ENCODE measurements at regions not wholly inside any gene's neighbourhood (a gene's known extent, or its start where the extent isn't known, plus 50 kb on each side); places are given as distances from the start of the nearest gene placed in this dataset.
"Not testable (repeated sequence)": the region's sequence is repeated elsewhere in the genome, so short reads cannot be mapped to it uniquely, and the experiment has no call there.

DNA sequence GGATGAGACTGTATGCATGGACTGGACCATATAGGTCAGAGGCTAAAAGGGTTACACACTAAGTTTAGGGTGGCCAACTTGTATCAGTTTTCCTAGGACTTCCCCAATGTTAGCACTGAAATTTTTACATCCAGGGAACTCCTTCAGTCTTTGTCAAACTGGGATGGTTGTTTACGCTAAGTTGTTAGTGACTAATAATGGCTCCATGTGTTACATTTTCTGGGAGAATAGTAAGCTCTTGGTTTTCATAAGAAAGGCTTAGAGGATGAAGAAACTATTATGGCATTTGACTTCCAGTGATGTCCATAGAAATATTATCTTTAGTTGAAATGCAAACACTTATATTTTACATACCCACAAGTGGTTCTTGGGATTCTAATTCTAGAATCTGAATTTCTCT, 57.9 kb upstream of the ST3GAL6 start:
- DNase-seq (ENCODE audit: low spot score), result no peak

DNA sequence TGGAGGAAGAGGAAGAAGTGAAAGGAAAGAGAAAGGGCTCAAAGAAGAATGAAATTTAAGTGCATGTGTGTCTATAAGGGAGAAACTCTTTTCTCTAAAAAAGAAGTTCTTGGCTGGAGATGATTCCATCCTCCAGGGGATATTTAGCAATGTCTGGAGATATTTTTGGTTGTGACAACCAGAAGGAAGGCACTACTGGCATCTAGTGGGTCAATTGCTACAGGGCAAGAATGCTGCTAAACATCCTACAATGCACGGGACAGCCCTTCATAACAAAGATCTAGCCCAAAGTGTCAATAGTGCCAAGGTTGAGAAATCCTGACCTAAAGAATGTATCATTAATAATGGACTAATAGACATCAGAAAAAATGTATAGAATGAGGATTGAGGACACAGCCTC, 57.4 kb upstream of the ST3GAL6 start:
- no peak for DNase-seq (ENCODE audit: low spot score)

DNA sequence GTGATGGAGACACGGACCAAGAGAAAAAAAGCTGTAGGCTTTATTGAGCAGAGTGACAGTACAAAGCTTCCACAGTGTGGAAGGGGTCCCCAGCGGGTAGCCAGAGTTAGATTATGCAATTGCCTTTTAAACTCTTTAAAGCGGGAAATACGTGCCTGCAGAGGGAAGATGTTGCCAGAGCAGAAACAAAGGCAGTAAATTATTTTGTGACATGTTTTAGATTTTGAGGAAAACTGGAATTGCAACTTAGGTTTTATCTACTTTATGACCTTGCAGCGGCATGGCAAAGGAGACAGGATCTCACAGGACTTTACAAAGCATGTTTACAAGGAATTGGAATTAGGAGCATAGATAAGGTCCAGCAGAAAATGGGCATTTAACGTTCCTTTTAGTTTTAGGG, 54.5 kb upstream of the ST3GAL6 start:
- not testable (repeated sequence) for DNase-seq (ENCODE audit: low spot score)

DNA sequence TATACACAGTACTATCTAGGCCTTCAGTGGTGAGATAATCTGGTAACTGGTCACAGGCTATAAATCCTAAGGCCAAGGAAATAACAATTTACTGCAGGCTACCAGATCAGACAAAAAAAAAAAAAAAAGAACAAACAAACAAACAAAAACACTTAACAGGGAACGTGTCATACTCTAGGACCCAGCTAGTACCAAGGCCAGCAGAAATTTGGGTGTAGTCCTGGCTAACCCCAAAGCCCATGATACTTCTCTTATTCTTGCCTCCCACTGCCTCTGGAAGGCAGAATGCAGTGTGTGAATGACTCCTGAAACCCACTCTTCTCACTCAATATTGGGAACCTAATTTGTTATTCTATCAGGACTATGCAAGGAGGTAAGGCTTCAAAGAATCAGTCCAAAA, 53.7 kb upstream of the ST3GAL6 start:
- no peak for DNase-seq (ENCODE audit: low spot score)

DNA sequence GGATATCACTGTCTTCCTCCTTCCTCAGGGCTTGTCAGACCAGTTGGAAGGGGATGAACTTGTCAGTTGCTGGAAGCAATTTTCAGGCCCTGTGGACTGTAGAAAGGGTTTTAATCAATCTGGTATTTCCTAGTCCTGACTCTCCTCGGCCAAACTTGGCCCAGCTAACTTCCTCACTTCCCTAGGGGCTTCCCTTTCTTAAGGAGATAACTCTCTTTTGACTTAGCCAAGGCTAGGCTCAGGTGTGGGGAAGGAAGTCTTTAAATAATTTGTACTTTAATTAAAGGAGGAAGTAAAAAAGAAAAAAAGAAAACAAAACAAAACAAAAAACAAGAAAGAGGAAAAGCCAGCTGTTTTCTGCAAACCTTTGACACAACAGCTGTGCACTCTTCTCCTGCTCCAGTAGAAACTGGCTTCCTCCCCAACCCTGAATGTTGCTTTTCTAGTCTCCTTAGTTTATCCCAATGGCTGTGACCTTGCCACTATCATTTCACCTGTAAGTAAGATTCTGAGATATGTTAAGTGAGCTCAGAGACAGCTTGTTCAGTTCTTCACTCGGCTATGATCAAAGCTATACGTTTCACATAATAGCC, 53.0 kb upstream of the ST3GAL6 start:
- DNase-seq (ENCODE audit: low spot score), result no peak

DNA sequence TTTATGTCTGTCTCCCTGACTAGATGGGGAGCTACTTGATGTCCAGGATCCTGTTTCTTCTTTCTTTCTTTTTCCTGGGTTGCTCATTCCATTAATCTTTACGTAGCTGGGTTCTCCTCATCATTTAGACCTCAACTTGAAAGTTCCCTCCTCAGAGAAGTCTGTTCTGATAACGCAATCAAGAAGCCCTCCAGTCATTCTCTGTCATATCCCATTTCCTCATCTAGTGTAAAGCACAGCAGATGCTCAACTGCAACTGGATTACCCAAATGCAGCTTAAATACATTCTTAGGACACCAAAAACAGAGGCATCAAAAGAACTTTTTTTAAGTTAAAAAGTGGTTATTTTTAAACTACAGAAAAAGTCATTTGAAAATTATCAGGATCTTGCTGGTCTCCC, 51.7 kb upstream of the ST3GAL6 start:
- DNase-seq (ENCODE audit: low spot score), result no peak

DNA sequence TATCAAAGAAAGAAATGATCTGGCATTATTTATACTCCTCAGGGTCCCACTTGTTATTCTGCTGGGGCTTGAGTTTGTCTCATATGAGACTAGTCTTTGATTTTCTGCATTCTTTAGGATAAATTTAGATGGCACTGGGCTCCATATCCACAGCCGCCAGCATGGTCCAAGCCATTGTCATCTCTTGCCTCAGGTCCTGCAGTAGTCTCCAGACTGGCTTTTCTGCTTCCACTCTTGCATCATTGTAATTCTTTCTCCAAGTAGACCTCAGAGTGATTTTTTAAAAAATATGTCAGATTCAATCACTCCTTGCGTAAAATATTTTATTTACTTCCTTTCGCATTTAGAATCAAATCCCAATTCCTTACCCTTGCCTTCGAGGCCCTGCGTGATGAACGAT, 50.4 kb upstream of the ST3GAL6 start:
- no peak for DNase-seq (ENCODE audit: low spot score)

DNA sequence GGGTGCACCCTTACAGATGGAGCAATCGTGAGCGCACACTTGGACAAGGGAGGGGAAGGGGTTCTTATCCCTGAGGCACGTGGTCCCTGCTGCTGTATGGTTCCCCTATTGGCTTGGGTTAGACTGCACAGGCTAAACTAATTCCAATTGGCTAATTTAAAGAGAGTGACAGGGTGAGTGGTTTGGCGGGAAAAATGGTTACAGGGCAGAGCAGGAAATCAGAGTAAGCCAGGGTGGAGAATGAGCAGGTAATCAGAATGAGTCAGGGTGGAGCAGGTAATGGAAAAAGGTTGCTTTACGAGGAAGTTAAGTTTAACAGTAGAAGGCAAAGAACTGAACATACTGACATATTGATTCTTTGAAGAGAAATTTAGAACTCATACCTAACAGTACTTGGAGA, 49.8 kb upstream of the ST3GAL6 start:
- not testable (repeated sequence) for DNase-seq (ENCODE audit: low spot score)
